ENCODE measurements at regions not wholly inside any gene's neighbourhood (a gene's known extent, or its start where the extent isn't known, plus 50 kb on each side); places are given as distances from the start of the nearest gene placed in this dataset.

DNA sequence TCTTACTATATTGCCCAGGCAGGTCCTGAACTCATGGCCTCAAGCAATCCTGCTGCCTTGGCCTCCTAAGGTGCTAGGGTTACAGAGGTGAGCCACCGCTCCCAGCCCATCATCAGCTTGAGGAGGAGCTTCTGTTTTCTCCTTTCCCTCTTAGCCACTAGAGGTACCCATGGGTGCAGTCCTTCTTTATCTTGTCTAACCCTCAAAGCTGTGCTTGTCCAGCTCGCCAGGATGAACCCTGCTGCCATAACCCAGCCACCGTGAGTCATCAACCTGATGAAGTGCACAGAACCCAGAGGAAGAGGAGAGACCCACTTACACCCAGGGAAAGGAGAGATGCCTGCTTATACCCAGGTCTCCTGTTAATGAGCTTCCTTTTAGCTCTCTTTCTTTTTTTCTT, 133.4 kb downstream of the CUL2 start:
- TF ChIP-seq, protein P1, sequence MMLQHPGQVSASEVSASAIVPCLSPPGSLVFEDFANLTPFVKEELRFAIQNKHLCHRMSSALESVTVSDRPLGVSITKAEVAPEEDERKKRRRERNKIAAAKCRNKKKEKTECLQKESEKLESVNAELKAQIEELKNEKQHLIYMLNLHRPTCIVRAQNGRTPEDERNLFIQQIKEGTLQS (CRISPR knock-in tag; IDR thresholded peaks at IDR 0.05), result no peak
- TF ChIP-seq, protein P2, sequence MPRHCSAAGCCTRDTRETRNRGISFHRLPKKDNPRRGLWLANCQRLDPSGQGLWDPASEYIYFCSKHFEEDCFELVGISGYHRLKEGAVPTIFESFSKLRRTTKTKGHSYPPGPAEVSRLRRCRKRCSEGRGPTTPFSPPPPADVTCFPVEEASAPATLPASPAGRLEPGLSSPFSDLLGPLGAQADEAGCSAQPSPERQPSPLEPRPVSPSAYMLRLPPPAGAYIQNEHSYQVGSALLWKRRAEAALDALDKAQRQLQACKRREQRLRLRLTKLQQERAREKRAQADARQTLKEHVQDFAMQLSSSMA (CRISPR knock-in tag; IDR thresholded peaks at IDR 0.05), result no peak
- TF ChIP-seq ZNF674 (CRISPR knock-in tag; IDR thresholded peaks at IDR 0.05; ENCODE audit: low read depth) (no peak), MED1 (CRISPR knock-in tag; IDR thresholded peaks at IDR 0.05) (no peak)
